NCI-H2107 (cell line): ENCODE measurements at regions not wholly inside any gene's neighbourhood (a gene's known extent, or its start where the extent isn't known, plus 50 kb on each side); places are given as distances from the start of the nearest gene placed in this dataset.
"Not testable (repeated sequence)": the region's sequence is repeated elsewhere in the genome, so short reads cannot be mapped to it uniquely, and the experiment has no call there.

ENCODE experiments used
- DNase-seq: peaks from one replicate; lab custom pipeline; 2025; lab: John Stamatoyannopoulos, UW

GRCh38 chr1:213535679-213536078 is 452.1 kb upstream of the PROX1 start:
- DNase-seq = no peak

- no peak for DNase-seq
Observed at GRCh38 chr1:213538251-213538650, 449.5 kb upstream of the PROX1 start.

GRCh38 chr1:213539464-213539863 is 448.3 kb upstream of the PROX1 start:
- no peak for DNase-seq

GRCh38 chr1:213541641-213542040 is 446.1 kb upstream of the PROX1 start:
- DNase-seq = no peak

GRCh38 chr1:213545181-213545580 is 442.6 kb upstream of the PROX1 start:
- not testable (repeated sequence) for DNase-seq

GRCh38 chr1:213549982-213550381 is 437.8 kb upstream of the PROX1 start:
- no peak for DNase-seq

GRCh38 chr1:213550804-213551203 is 437.0 kb upstream of the PROX1 start:
- DNase-seq = no peak

- no peak for DNase-seq
Observed at GRCh38 chr1:213552045-213552444, 435.7 kb upstream of the PROX1 start.

GRCh38 chr1:213560226-213560625 is 427.5 kb upstream of the PROX1 start:
- no peak for DNase-seq

GRCh38 chr1:213561870-213562269 is 425.9 kb upstream of the PROX1 start:
- no peak for DNase-seq

- DNase-seq = peak; percentile 3
Observed at GRCh38 chr1:213564215-213564659, 423.5 kb upstream of the PROX1 start.

GRCh38 chr1:213568929-213569815 is 418.6 kb upstream of the PROX1 start:
- no peak for DNase-seq

GRCh38 chr1:213569816-213570150 is 418.0 kb upstream of the PROX1 start:
- no peak for DNase-seq

- no peak for DNase-seq
Observed at GRCh38 chr1:213570487-213570886, 417.3 kb upstream of the PROX1 start.

GRCh38 chr1:213571419-213571818 is 416.4 kb upstream of the PROX1 start:
- DNase-seq = no peak

- DNase-seq = no peak
Observed at GRCh38 chr1:213571843-213572242, 415.9 kb upstream of the PROX1 start.

GRCh38 chr1:213572912-213573647 is 414.7 kb upstream of the PROX1 start:
- no peak for DNase-seq

GRCh38 chr1:213573648-213574009 is 414.1 kb upstream of the PROX1 start:
- no peak for DNase-seq

GRCh38 chr1:213582976-213583567 is 404.7 kb upstream of the PROX1 start:
- DNase-seq = no peak

GRCh38 chr1:213584272-213584671 is 403.5 kb upstream of the PROX1 start:
- no peak for DNase-seq

- no peak for DNase-seq
Observed at GRCh38 chr1:213585402-213585801, 402.4 kb upstream of the PROX1 start.

- no peak for DNase-seq
Observed at GRCh38 chr1:213585959-213586586, 401.7 kb upstream of the PROX1 start.

- DNase-seq = no peak
Observed at GRCh38 chr1:213586587-213586972, 401.2 kb upstream of the PROX1 start.
